ENCODE measurements at regions not wholly inside any gene's neighbourhood (a gene's known extent, or its start where the extent isn't known, plus 50 kb on each side); places are given as distances from the start of the nearest gene placed in this dataset.
"Not testable (repeated sequence)": the region's sequence is repeated elsewhere in the genome, so short reads cannot be mapped to it uniquely, and the experiment has no call there.

GRCh38 chr6:169000022-169000421 is 253.6 kb downstream of the THBS2 start:
- no peak for DNase-seq

- DNase-seq = no peak
These were observed 254.3 kb downstream of the THBS2 start for GRCh38 chr6:168999392-168999791.

- DNase-seq = no peak
These were observed 257.4 kb downstream of the THBS2 start for GRCh38 chr6:168996356-168996625.

GRCh38 chr6:168995526-168996355 is 257.9 kb downstream of the THBS2 start:
- no peak for DNase-seq

GRCh38 chr6:168994956-168995355 is 258.7 kb downstream of the THBS2 start:
- no peak for DNase-seq

- no peak for DNase-seq
These were observed 261.1 kb downstream of the THBS2 start for GRCh38 chr6:168992446-168993144.

GRCh38 chr6:168991695-168992094 is 262.0 kb downstream of the THBS2 start:
- DNase-seq = not testable (repeated sequence)

GRCh38 chr6:168990019-168990751 is 263.5 kb downstream of the THBS2 start:
- DNase-seq = no peak

- no peak for DNase-seq
These were observed 264.2 kb downstream of the THBS2 start for GRCh38 chr6:168989421-168989820.

GRCh38 chr6:168988801-168989200 is 264.8 kb downstream of the THBS2 start:
- no peak for DNase-seq

GRCh38 chr6:168988280-168988679 is 265.4 kb downstream of the THBS2 start:
- DNase-seq = no peak

GRCh38 chr6:168985705-168986104 is 267.9 kb downstream of the THBS2 start:
- DNase-seq = no peak

- DNase-seq = no peak
These were observed 269.7 kb downstream of the THBS2 start for GRCh38 chr6:168983925-168984324.

GRCh38 chr6:168981187-168981586 is 272.5 kb downstream of the THBS2 start:
- no peak for DNase-seq

GRCh38 chr6:168979254-168979653 is 274.4 kb downstream of the THBS2 start:
- no peak for DNase-seq

GRCh38 chr6:168972128-168972527 is 281.5 kb downstream of the THBS2 start:
- DNase-seq = no peak

- DNase-seq = no peak
These were observed 282.1 kb downstream of the THBS2 start for GRCh38 chr6:168971549-168971948.

GRCh38 chr6:168968801-168969200 is 284.8 kb downstream of the THBS2 start:
- DNase-seq = no peak

- DNase-seq = no peak
These were observed 285.4 kb downstream of the THBS2 start for GRCh38 chr6:168968228-168968627.

- no peak for DNase-seq
These were observed 286.2 kb downstream of the THBS2 start for GRCh38 chr6:168967281-168967925.

GRCh38 chr6:168964138-168964835 is 289.4 kb downstream of the THBS2 start:
- DNase-seq = no peak

GRCh38 chr6:168962886-168963285 is 290.8 kb downstream of the THBS2 start:
- no peak for DNase-seq

GRCh38 chr6:168961264-168961656 is 292.4 kb downstream of the THBS2 start:
- no peak for DNase-seq

Data from activated naive CD4-positive, alpha-beta T cell treated with anti-CD3 and anti-CD28 coated beads, Interleukin-2, amount 50 U/mL, for 16 hours (primary cell).